Glutamatergic neuron (in vitro differentiated cells): ENCODE measurements at regions not wholly inside any gene's neighbourhood (a gene's known extent, or its start where the extent isn't known, plus 50 kb on each side); places are given as distances from the start of the nearest gene placed in this dataset.

ENCODE experiments used
- DNase-seq: peaks from one replicate; pipeline ENCODE4 v3.0.0; 2022
- H3K27ac Mint-ChIP-seq: one replicate; pipeline ENCODE4 v1.8.0; 2020; ENCODE audit warnings: mild to moderate bottlenecking, mixed read lengths, inconsistent platforms; ENCODE audit not compliant: unreplicated experiment
- H3K27me3 Mint-ChIP-seq: one replicate; pipeline ENCODE4 v1.8.0; 2020; ENCODE audit warnings: mild to moderate bottlenecking, moderate library complexity, mixed read lengths, inconsistent platforms; ENCODE audit not compliant: unreplicated experiment
- H3K36me3 Mint-ChIP-seq: one replicate; pipeline ENCODE4 v1.8.0; 2020; ENCODE audit warnings: mild to moderate bottlenecking, mixed read lengths, inconsistent platforms; ENCODE audit not compliant: unreplicated experiment
- H3K4me1 Mint-ChIP-seq: one replicate; pipeline ENCODE4 v1.8.0; 2020; ENCODE audit warnings: mild to moderate bottlenecking, low read depth, mixed read lengths, inconsistent platforms; ENCODE audit not compliant: unreplicated experiment
- H3K4me3 Mint-ChIP-seq: one replicate; pipeline ENCODE4 v1.8.0; 2020; ENCODE audit warnings: mild to moderate bottlenecking, mixed read lengths, inconsistent platforms; ENCODE audit not compliant: unreplicated experiment
- H3K9me3 Mint-ChIP-seq: one replicate; pipeline ENCODE4 v1.8.0; 2020; ENCODE audit warnings: mild to moderate bottlenecking, moderate library complexity, mixed read lengths, inconsistent platforms; ENCODE audit not compliant: unreplicated experiment
- CTCF ChIP-seq: fragments of 200-600 bp; sonication (generic); IDR thresholded peaks from one replicate; pipeline ENCODE4 v1.5.0; 2021; ENCODE audit not compliant: partially characterized antibody, unreplicated experiment

DNA sequence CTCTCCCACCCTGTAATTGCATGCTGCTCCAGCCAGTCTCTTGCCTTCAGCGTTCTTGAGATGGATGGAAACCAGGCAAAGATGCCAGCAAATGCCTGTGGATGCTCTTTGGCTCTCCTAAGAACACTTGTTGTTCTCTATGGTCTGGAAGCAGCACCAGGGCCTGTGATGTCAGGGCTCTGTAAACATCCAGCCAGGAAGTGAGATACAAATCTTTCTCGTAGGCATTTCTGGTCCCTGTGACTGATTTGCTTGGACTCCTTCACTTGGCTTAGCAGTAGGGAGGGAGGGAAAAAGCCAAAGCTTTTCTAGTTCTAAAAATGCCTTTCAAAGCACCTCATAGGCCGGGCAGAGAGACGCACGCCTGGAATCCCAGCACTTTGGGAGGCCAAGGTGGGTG, 201.3 kb downstream of the REEP3 start:
- Mint-ChIP-seq H3K27ac (peak overlapping the region; percentile 4), H3K9me3 (peaks cover 2% of the 10 kb centered on the region), H3K27me3 (peaks cover 4% of the 10 kb centered on the region), H3K36me3 (no peaks in the 10 kb centered on the region), H3K4me3 (no peak overlapping the region), H3K4me1 (peaks cover 44% of the 10 kb centered on the region)
- no peak for TF ChIP-seq CTCF
- DNase-seq = no peak

DNA sequence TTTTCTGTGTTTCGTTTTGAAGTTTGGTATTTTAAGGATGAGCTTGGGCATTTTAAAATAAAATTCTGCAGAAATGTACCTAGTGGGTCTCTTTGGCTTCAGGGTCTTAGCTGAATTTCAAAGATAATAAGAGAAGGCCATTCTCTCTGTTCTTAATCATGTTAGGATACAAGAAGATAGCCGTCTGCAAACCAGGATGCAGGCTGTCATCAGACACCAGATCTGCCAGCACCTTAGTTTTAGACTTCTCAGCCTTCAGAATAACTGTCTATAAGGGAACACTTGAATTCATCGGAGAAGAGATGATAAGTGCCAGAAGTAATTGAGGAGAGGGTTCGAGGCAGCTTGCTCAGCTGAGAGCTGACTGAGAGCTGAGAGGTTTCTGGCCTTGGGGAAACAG, 202.1 kb downstream of the REEP3 start:
- no peak for DNase-seq
- Mint-ChIP-seq H3K4me3 (peak overlapping the region; percentile 52), H3K36me3 (no peaks in the 10 kb centered on the region), H3K27ac (no peak overlapping the region), H3K27me3 (peaks cover 4% of the 10 kb centered on the region), H3K9me3 (peaks cover 2% of the 10 kb centered on the region), H3K4me1 (peaks cover 39% of the 10 kb centered on the region)
- TF ChIP-seq CTCF = no peak

GRCh38 chr10:63723741-63724140, 202.5 kb downstream of the REEP3 start:
- peak overlapping the region; percentile 23 for H3K27ac Mint-ChIP-seq
- no peak for TF ChIP-seq CTCF

DNA sequence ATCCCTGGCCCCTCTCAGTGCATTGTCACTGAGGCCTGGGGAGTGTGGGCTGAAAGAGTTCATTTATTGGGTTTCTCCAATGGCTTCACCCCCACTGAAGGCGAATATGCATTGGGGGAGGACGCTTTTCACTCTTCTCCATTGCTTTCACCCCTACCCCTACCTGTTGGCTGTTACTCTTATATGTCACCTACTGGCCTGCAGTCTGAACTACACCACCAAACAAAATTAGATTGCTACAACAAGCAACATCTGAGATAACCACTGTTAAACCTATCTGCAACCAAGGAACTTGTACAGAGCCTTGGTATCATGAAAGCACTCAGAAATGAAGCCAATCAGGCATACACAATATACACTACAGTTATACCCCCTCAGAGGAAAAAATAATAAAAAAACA, 203.7 kb downstream of the REEP3 start:
- peaks cover 2% of the 10 kb centered on the region for H3K9me3 Mint-ChIP-seq

More at GRCh38 chr10:63723741-63724140, 202.5 kb downstream of the REEP3 start:
- Mint-ChIP-seq H3K36me3 (no peaks in the 10 kb centered on the region), H3K27me3 (peaks cover 4% of the 10 kb centered on the region), H3K9me3 (peaks cover 2% of the 10 kb centered on the region), H3K4me1 (peaks cover 36% of the 10 kb centered on the region), H3K4me3 (peak overlapping the region; percentile 52)
- peak; percentile 29 for DNase-seq

DNA sequence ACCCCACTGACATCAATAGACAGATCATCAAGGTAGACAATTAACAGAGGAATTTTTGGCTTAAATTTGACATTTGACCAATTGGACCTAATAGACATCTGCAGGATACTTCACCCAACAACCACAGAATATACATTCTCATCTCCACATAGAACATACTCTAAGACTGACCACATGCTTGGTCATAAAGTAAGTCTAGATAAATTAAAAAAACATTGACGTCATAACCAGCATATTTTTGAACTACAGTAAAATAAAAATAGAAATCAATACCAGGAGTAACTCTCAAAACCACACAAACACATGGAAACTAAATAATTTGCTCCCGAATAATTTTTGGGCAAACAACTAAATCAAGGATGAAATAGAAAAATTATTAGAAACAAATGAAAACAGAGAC, 205.7 kb downstream of the REEP3 start:
- no peak overlapping the region for H3K27ac Mint-ChIP-seq
- peaks cover 3% of the 10 kb centered on the region for H3K27me3 Mint-ChIP-seq
- H3K4me1 Mint-ChIP-seq = peaks cover 15% of the 10 kb centered on the region
- no peak overlapping the region for H3K4me3 Mint-ChIP-seq
- H3K36me3 Mint-ChIP-seq = no peaks in the 10 kb centered on the region
- peaks cover under 1% of the 10 kb centered on the region for H3K9me3 Mint-ChIP-seq
- no peak for DNase-seq
- TF ChIP-seq CTCF = no peak

More for the DNA sequence above, 203.7 kb downstream of the REEP3 start:
- TF ChIP-seq CTCF = peak; percentile 16
- H3K36me3 Mint-ChIP-seq = no peaks in the 10 kb centered on the region
- peaks cover 28% of the 10 kb centered on the region for H3K4me1 Mint-ChIP-seq
- no peak overlapping the region for H3K4me3 Mint-ChIP-seq
- DNase-seq = no peak
- no peak overlapping the region for H3K27ac Mint-ChIP-seq
- peaks cover 3% of the 10 kb centered on the region for H3K27me3 Mint-ChIP-seq
